HG03571 (cell line): ENCODE measurements at regions not wholly inside any gene's neighbourhood (a gene's known extent, or its start where the extent isn't known, plus 50 kb on each side); places are given as distances from the start of the nearest gene placed in this dataset.

ENCODE experiments used
- ATAC-seq: cut with Tn5 transposase; IDR thresholded peaks from one replicate; pipeline ENCODE4 v1.9.1; 2021; ENCODE audit not compliant: unreplicated experiment

- ATAC-seq: no peak
Measured at GRCh38 chr15:31802761-31803160, 227.6 kb upstream of the CHRNA7 start.

GRCh38 chr15:31803388-31803884 lies 226.9 kb upstream of the CHRNA7 start:
- no peak for ATAC-seq

GRCh38 chr15:31805090-31805662 lies 225.1 kb upstream of the CHRNA7 start:
- ATAC-seq: no peak

DNA sequence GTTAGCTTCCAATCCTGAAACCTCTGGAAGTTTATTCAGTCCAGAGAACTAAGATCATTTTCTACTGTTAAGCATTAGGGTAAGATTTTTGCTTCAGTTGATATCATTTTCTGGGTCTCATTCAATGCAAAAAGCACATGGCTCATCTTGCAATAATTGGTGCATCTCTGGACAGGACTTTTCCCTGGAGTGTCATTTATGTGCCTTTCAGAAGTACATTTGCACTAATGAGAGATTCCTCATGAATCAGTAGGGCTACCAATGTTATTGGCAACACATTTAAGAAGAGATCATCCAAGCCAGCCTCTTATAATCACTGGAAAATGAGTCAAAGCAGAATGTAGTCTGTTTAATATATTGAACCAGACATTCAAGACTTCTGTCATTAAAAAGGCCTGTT lies 224.2 kb upstream of the CHRNA7 start:
- ATAC-seq: no peak

DNA sequence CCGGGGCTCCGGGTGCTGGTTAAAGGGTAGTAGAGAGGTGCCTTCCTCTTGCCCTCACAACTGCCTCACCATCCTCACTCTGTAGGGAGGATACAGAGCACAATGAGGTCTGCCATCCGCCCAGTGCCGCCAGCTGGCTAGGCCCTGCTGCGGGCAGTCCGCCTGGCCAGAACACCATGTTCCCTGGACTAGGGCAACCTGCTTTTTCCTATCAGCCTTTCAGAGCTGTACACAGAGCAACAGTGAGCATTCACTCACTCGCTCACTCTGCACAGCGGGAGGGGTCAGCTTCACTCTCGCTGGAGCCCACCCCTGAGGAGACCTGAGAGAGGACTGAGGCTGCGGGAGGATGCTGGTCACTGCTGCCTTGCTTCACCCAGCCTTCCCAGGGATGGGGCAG lies 218.7 kb upstream of the CHRNA7 start:
- ATAC-seq: no peak

DNA sequence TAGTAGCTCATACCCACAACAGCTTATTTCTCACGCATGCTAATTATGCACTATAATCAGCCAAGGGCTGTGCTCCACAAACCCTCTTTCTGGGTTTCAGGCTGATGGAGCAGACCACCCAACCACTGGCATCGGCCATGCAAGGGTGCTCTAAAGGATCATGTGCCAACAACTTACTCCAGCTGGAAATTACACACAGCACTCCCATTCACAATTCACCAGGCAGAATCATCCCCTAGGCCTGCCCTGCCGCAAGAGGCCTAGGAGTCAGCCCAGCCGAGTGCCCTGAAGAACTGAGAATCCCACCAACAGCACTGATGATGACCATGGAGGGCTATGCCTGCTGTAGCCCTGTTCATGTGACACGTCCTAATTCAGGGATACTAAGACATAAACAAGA lies 216.2 kb upstream of the CHRNA7 start:
- no peak for ATAC-seq

- no peak for ATAC-seq
Measured at GRCh38 chr15:31815411-31816155, 214.7 kb upstream of the CHRNA7 start.

GRCh38 chr15:31822463-31822862 lies 207.9 kb upstream of the CHRNA7 start:
- no peak for ATAC-seq

- no peak for ATAC-seq
Measured at GRCh38 chr15:31824024-31824423, 206.3 kb upstream of the CHRNA7 start.

GRCh38 chr15:31828594-31828993 lies 201.7 kb upstream of the CHRNA7 start:
- no peak for ATAC-seq

GRCh38 chr15:31830591-31830990 lies 199.7 kb upstream of the CHRNA7 start:
- ATAC-seq: no peak

DNA sequence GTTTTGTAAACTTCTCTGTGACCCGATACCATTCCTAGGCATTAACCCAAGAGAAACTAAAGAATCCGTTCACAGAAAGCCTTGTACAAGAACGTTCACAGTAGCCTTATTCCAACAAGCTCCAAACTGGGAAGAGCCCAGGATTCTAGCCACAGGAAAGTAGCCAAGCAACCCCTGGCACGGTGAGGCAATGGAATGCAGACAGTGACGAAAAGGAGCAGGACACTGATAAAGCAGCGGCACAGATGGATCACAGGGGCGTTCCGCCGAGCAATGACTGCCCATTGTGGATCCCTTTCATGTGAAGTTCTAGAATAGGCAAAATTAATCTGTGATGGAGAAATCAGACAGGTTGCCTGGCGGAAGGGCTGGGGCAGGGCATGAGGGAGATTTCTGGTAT lies 198.7 kb upstream of the CHRNA7 start:
- no peak for ATAC-seq

DNA sequence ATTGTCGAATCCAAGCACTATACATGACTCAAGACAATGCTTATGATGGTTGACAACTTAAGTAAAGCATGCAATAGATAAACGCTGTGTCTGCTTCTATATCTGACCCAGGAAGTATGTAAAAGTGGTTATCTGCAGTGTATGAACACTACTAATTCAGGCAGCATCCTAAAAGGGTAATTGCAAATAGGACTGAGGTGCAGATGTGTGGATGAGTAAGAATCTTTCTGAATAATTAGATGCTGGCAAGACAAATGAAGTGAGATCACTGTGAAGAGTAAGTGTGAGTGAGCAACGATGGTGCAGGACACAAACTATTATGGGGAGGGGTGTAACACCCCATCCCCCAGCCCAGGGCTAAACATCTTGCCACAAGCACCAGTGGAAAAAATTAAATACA lies 195.7 kb upstream of the CHRNA7 start:
- ATAC-seq: no peak

- no peak for ATAC-seq
Measured at GRCh38 chr15:31839388-31839787, 190.9 kb upstream of the CHRNA7 start.

DNA sequence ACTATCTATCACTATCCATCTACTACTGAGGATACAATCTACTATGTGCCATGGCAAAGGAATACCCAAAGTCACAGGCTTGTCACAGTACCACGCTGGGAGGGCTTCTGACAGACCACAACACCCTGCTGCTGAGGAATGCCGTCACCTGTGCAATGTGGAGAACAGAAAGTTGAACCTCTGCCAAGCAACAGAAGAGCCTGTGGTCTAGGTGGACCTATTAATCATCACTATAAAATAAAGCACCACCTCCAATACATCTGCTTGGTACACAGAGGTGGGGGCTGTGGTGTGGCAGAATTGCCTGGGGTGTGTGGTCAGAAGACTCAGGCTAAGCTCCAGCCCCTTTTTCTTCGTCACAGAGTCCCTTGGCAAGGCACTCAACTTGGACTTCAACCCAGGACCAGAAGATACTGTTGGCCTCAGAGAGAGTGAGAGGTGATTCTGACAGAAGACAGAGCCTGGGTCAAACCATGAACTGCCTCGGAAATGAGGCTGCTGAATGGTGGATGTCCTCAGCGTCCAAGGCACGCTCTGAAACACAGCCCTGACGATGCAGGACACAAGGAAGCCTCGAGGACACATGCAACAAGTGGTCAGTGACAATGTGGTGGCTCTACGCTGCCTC lies 189.4 kb upstream of the CHRNA7 start:
- ATAC-seq: no peak

GRCh38 chr15:31842532-31843195 lies 187.7 kb upstream of the CHRNA7 start:
- ATAC-seq: no peak

GRCh38 chr15:31843426-31844055 lies 186.8 kb upstream of the CHRNA7 start:
- ATAC-seq: no peak

DNA sequence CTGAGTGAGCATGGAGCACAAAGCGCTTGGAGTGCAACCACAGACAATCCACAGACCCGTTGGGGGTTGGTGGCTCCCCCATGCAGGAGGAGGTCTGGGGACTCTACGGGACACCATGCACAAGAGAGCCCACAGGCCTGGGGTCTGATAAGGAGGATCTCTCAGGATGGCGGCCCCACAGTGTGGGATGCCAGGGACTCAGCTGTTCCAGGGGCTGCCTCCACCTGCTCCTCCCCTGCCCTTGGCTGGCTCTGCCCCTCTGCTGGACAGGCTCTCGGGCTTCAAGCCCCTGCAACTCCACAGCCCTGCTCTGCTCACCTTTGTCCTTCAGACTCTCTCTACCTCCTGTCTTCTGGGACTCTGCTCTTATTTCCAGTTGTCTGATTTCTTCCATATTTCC lies 184.5 kb upstream of the CHRNA7 start:
- ATAC-seq: no peak

DNA sequence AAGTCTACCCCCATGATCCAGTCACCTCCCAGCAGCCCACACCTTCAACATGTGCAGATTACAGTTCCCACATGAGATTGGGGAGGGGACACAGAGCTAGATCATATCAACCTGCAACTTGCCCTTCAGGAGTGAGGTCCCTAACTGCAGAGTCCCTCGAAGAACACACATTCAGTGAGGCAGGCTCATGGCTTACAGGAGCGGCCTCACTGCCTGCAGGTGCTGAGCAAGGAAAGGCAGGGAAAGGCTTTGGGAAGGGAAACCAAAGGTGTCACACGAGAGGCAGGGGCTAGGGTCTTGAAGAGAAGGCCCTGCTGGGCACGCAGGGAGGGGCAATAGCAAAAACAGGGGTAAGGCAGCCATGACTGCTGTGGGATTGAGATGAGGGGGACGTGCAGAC lies 182.4 kb upstream of the CHRNA7 start:
- no peak for ATAC-seq

- ATAC-seq: no peak
Measured at GRCh38 chr15:31848621-31849020, 181.7 kb upstream of the CHRNA7 start.
